Amniotic stem cell (primary cell): ENCODE measurements at regions not wholly inside any gene's neighbourhood (a gene's known extent, or its start where the extent isn't known, plus 50 kb on each side); places are given as distances from the start of the nearest gene placed in this dataset.
"Not testable (repeated sequence)": the region's sequence is repeated elsewhere in the genome, so short reads cannot be mapped to it uniquely, and the experiment has no call there.

ENCODE experiments used
- DNase-seq: peaks from one replicate; lab custom pipeline; 2025; lab: John Stamatoyannopoulos, UW

DNA sequence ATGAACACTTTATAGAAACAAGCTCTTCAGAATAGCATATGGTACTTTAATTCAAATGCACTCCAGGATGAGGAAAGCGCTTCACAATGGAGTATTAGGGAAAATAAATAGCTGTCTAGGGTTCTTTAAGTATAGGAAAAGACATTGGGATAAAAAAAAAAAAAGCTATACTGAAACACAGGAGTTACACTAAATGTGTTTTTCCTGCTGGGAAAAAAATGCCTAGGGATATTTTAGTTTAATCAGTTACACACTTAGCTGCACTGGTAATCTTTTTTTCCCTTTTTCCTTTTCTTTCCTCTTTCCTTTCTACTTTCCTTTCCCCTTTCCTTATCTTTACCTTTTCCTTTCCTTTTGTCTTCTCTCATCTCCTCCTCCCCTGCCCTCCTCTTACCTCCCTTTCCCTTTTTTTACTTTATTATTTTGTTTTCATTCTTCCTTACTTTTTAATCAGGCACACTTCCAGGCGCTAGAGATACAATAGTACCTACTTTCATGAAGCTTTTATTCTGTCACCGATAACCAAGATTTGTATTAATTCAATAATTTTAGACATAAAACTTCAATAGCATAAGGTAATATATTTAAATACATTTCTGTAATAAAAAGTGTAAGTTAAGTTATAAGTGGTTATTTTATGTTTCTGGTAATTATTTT, 758.7 kb downstream of the CDH18 start:
- DNase-seq: no peak

DNA sequence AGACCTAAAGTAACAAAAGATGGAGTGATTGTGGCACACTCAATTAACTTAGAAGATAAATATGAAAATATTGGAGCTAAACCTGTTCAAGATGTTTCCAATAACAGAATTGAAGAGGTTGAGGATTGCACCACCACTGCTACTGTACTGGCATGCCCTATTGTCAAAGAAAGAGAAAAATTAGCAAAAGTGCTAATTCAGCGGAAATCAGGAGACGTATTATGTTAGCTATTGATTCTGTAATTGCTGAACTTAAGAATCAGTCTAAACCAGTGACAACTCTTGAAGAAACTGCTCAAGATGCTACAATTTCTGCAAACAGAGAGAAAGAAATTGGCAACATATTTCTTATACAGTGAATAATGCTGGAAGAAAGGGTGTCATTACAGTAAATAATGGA, 754.4 kb downstream of the CDH18 start:
- no peak for DNase-seq

DNA sequence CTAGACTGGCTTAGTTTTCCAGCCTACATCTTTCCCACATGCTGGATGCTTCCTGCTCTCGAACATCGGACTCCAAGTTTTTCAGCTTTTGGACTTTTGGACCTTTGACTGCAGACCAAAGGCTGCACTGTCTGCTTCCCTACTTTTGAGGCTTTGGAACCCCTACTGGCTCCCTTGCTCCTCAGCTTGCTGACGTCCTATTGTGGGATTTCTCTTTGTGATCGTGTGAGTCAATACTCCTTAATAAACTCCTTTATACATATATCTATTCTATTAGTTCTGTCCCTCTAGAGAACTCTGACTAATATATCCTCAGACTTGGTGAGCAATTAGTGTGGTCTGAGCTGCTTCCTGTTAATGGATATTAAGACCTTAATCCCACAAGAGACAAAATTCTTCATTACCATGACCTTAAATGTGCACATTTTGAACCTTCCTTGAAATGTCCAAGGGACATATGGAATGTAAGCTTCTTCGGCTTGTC, 752.9 kb downstream of the CDH18 start:
- no peak for DNase-seq

DNA sequence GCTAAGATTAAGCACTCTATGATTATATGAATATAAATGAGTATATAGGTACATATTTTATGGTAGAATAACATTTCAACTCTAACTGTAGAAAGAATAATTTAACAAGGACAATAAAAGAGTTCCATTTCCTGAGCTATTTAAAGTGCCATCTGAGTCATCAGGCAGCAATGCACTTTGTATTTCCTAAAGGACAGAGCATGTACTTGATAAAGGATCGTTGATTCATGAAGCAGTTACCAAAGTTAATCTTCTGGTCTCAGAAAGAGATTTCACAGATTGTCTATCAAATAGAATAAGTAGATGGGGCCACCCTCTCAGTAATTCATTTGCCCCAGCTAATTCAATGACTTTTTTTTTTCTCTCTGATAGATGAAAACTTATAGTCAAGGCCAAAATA, 747.8 kb downstream of the CDH18 start:
- no peak for DNase-seq

DNA sequence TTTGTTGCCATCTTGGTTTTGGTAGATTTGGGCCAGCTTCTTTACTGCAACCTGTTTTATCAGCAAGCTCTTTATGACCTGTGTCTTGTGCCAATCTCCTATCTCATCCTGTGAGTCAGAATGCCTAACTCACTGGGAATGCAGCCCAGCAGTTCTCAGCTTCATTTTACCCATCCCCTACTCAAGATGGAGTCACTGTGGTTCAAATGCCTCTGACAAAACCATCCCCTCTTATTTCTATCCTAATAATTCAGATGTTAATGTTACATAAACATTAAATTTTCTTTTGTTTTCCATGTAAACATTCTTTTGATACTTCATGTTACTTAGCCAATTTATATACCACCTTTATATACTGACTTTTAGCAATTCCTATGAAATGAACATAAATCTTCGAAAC, 746.3 kb downstream of the CDH18 start:
- DNase-seq: no peak

DNA sequence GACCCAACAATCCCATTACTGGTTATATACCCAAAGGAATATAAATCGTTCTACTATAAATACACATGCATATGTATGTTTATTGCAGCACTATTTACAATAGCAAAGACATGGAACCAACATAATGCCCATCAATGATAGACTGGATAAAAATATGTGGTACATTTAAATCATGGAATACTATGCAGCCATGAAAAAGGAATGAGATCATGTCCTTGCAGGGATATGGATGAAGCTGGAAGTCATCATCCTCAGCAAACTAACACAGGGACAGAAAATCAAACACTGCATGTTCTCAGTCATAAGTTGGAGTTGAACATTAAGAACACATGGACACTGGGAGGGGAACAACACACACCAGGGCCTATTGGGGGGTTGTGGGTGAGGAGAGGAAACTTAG, 741.8 kb downstream of the CDH18 start:
- DNase-seq: not testable (repeated sequence)

DNA sequence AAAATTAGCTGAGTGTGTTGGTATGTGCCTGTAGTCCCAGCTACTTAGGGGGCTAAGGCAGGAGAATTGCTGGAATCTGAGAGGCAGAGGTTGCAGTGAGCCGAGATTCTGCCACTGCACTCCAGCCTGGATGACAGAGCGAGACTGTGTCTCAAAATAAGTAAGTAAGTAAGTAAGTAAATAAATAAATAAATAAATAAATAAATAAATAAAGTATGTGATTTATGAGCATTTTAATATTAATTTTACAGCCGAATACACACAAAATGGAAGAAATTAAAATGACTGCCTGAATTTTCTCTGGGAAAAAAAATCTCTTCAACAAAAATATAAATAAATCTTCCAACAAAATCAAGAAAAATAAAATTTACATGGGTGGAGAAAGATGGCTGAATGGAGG, 740.7 kb downstream of the CDH18 start:
- no peak for DNase-seq

DNA sequence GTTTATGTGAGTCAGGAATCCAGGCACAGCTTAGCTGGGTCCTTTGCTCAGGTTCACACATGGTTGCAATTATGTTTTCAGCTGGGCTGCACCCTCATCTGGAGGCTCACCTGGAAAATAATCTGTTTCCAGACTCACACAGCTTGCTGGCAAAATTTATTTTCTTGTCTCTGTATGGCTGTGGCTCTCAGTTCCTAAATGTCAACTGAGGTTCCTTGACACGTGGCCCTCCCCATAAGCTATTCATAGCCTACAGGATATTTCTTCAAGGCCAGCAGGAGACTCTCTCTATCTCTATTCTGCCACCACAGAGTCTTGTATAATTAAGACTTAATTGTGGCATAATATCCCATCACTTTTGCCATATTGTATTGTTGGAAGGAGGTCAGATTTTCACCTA, 732.0 kb downstream of the CDH18 start:
- no peak for DNase-seq

DNA sequence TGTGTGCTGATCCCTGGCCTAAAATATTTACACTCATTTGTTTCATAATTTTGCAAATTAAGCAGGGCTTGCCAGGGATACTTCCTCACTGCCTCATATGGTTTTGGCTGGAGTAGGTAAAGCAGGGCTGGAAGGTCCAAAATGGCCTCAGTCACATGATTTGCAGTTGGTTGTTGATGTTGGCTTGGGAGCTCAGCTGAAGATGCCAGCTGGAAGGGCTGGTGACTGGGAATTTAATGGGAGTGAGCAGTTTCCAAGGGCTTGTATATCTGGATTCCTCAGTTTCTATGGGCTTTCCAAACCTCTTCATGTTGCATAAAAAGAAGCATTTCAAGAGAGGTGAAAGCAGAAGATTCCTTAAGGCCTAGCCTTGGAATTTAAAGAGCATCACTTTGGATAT, 729.3 kb downstream of the CDH18 start:
- no peak for DNase-seq

DNA sequence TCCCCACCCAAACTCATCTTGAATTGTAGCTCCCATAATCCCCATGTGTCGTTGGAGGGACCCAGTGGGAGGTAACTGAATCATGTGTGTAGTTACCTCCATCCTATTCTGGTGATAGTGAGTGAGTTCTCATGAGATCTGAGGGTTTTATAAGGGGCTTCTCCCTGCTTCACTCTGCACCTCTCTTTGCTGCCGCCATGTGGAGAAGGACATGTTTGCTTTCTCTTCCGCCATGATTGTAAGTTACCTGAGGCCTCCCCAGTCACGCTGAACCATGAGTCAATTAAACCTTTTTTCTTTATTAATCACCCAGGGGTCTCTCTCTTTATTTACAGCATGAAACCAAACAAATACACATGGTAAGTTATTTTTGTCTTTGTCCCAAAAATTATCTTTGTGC, 726.1 kb downstream of the CDH18 start:
- DNase-seq: no peak

DNA sequence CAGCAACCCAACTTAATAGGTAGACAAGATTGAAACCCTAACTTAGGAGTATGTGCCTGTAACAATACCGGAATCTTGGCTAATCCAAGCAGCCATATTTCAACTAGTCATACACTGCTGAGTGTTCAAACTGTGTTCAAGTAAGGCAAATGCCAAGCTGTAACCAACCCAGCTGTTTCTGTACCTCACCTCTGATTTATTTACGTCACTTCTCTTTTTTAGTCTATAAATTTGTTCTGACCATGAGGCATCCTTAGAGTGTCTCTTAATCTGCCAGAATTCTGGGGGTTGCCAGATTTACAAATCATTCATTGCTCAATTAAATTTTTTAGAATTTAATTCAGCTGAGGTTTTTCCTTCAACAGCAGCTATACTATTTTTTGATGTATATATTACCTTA, 723.2 kb downstream of the CDH18 start:
- no peak for DNase-seq

DNA sequence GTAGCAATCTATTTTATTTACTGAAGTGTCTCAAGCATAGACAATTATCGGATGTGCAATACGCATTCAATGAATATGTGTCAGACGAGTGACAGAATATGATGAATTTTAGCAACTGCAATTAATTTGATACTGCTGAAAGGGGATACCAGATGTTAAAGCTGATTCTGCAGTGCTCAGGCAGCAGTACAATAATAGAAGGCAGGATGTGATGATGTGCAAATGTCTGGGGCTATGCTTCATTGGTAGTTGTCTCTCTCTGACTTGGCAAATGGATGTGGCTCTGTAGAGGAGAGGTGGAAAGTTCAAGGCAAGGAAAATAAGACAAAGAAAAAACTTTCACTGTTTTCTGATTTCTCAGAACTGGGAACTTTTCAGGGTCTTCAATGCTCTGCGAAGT, 721.2 kb downstream of the CDH18 start:
- DNase-seq: no peak

DNA sequence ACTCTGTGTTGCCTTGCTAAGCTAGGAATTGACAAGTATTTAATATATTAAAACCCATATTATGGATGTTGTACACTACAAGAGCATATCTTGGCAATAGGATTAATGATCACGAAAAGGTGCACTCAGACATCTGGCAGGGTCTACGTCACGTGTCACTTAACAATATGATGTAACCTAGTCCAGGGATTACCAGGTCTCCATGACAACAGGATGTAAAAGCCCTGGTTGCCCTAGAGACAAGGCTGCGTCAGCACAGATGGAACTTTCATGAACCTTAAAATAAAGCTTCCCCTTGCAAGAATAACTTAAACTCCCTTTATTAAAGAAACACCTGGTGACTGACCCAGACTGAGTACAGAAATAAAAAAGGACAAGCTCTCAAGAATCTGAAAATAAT, 717.8 kb downstream of the CDH18 start:
- DNase-seq: no peak

DNA sequence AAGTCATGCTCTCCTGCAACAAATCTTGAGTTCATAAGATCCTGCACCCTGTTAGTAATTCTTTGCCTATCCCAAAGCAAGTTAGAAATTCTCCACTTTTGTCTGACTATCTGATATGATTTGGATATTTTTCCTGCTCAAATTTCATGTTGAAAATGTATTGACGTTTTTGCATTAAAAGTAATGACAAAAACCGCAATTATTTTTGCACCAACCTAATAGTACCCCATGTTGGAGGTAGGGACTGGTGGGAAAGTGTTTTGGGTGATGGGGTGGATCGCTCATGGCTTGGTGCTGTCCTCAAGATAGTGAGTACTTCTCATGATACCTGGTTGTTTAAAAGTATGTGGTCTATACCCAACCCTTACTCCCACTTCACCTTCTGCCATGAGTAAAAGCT, 713.4 kb downstream of the CDH18 start:
- DNase-seq: no peak

DNA sequence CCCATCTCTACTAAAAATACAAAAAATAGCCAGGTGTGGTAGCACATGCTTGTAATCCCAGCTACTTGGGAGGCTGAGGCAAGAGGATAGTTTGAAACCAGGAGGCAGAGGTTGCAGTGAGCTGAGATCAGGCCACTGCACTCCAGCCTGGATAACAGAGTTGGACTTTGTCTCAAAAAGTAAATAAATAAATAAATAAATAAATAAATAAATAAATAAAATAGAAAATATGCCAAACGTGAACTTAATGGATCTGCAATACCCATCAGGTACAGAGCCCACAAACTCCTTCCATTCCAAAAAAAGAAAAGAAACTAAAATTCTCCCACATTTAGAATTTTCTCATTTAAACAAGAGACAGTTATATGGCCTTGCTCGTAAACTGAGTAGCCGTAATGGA, 702.7 kb downstream of the CDH18 start:
- DNase-seq: no peak

DNA sequence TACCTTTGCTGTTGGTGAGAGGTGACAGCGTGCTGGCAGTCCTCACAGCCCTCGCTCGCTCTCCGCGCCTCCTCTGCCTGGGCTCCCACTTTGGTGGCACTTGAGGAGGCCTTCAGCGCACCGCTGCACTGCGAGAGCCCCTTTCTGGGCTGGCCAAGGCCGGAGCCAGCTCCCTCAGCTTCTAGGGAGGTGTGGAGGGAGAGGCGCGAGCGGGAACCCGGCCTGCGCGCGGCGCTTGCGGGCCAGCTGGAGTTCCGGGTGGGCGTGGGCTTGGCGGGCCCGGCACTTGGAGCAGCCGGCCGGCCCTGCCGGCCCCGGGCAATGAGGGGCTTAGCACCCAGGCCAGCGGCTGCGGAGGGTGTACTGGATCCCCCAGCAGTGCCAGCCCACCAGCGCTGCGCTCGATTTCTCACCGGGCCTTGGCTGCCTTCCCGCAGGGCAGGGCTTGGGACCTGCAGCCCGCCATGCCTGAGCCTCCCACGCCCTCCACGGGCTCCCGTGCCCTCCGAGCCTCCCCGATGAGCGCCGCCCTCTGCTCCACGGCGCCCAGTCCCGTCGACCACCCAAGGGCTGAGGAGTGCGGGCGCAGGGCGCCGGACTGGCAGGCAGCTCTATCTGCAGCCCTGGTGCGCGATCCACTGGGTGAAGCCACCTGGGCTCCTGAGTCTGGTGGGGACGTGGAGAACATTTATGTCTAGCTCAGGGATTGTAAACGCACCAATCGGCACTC, 700.3 kb downstream of the CDH18 start:
- DNase-seq: not testable (repeated sequence)

DNA sequence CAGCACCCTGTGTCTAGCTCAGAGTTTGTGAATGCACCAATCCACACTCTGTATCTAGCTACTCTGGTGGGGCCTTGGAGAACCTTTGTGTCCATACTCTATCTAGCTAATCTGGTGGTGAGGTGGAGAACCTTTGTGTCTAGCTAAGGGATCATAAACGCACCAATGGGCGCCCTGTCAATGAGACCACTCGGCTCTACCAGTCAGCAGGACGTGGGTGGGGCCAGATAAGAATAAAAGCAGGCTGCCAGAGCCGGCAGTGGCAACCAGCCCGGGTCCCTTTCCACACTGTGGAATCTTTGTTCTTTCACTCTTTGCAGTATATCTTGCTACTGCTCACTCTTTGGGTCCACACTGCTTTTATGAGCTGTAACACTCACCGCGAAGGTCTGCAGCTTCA, 699.7 kb downstream of the CDH18 start:
- not testable (repeated sequence) for DNase-seq

DNA sequence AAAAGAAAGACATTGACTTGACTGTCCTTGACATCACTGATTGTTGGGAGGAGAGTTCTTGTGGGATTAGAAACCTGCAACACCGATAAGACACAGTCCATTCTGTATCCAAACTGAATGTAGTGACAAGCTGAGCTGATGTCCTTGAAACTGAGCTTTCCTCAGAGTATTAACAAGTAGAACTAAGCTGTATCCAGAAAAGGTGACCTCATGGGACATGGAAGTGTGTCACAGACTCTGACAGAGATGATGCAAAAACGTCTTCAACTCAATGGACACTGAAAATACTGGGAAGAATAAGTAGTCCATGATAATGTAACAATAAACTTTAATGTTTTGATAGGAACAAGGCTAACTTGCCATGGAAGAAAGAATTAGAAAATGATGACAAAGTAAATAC, 690.1 kb downstream of the CDH18 start:
- no peak for DNase-seq

DNA sequence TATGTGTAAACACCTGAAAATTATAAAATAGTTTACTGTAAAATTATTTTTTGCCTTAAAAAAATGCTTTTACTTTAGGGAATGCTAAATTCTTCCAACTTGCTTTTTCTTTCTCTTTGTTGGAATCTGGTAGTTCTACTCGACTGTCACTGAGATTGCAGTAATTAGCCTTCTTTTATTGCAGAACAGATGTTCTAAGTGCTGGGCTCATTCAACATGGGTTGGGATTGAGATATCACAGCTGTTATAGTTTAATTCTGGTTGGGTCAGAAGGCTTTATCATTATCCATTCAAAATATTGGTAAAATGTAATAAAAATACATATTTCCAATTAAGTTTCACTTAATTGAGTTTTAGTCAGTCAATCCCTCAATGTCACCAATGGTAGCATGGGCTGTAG, 686.7 kb downstream of the CDH18 start:
- no peak for DNase-seq

DNA sequence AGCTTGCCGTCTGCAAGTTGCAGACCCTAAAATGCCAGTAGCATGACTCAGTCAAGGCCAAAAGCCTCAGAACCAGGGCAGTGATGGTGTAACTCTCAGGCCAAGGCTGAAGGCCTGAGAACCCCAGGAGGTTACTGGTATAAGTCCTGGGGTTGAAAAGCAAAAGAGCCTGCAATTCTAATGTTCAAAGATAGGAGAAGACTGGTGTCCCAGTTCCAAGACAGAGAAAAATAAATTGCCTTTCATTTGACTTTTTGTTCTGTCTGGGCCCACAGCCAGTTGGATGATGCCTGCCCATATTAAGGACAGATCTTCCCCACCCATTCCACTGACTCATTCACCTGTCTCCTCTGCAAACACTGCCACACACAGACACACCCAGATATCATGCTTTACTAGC, 673.2 kb downstream of the CDH18 start:
- DNase-seq: no peak

DNA sequence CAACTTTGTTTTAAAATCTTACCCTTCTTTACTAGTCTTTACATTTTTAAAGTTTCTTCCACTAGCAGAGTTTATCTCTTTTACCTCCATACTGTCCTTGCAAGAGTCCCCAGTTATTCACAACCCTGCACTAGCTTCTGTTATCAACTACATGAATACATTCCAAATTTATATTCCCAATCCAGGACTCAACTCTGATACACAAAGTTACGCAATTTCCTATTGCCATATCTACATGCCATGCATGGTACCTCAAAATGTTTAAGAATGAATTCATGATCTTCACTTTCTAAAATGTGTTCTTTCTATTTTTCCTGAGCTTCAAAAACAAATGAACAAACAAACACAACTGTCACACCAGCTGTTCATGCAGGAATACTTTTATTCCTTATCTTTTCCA, 668.7 kb downstream of the CDH18 start:
- DNase-seq: no peak

DNA sequence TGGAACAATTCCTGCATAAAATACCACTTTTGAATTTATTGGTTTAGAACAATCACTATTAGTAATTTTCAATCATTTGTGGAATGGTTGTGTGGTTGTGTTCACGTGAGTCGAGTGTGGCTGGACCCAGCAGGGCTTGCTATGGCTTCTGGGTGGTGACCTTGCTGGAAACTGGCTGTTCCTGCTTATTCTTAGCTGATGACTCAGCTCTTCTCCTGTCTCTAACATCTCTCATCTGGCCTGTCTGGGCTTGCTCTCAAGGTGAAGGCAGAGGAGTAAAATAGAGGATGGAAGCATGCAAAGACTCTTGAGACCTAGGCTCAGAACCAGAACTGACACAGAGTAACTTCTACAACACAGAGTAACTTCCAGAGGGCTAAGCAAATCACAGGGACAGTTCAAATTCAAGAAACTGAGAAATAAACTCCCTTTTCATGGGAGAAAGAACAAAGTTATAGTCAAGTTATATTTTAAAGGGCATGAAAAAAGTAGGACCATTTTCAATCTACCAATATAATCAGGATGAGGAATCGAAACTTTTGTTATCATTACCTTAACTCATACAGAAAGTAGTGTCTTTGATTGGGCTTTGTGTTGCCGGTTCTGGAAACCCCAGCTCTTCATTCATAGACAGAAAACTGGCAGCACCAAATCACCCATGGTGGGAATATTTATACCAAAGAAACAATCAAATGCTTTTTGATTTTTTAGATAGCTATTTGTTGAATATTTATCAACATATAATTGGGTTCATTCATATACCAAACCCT, 665.1 kb downstream of the CDH18 start:
- DNase-seq: no peak

DNA sequence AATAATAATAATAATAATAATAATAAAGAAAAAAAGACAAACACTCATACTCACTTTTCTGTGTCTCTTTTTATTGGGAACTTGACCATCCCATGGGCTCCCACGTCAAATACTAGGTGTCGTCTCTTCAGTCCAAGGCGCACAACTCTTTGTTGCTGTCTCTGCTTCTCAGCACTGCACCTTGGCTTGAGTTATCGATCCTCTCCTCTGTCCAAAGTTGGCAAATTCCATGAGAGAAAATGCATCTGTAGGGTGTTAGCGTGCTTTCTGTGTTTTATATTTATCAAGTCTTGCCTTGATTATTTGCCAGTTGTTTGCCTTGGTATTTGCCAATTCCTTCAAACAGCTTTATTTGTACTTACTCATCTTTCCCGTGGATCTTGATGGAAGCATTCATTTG, 653.7 kb downstream of the CDH18 start:
- no peak for DNase-seq
